ENCODE measurements at regions not wholly inside any gene's neighbourhood (a gene's known extent, or its start where the extent isn't known, plus 50 kb on each side); places are given as distances from the start of the nearest gene placed in this dataset.

- TF ChIP-seq, protein P1, sequence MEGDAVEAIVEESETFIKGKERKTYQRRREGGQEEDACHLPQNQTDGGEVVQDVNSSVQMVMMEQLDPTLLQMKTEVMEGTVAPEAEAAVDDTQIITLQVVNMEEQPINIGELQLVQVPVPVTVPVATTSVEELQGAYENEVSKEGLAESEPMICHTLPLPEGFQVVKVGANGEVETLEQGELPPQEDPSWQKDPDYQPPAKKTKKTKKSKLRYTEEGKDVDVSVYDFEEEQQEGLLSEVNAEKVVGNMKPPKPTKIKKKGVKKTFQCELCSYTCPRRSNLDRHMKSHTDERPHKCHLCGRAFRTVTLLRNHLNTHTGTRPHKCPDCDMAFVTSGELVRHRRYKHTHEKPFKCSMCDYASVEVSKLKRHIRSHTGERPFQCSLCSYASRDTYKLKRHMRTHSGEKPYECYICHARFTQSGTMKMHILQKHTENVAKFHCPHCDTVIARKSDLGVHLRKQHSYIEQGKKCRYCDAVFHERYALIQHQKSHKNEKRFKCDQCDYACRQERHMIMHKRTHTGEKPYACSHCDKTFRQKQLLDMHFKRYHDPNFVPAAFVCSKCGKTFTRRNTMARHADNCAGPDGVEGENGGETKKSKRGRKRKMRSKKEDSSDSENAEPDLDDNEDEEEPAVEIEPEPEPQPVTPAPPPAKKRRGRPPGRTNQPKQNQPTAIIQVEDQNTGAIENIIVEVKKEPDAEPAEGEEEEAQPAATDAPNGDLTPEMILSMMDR (IDR thresholded peaks at IDR 0.05; ENCODE audit: extremely low read depth, insufficient read depth, missing control alignments), result no peak
- DNase-seq (ENCODE audit: low spot score), result no peak
- in situ Hi-C loops (cut with MboI; ENCODE audit: low pct_unique_long_range_greater_than_20kb, low sequenced_read_pairs, unreplicated experiment), result no loop called here
Observed at GRCh38 chr2:207284556-207285472, 119.1 kb upstream of the KLF7 start.

DNA sequence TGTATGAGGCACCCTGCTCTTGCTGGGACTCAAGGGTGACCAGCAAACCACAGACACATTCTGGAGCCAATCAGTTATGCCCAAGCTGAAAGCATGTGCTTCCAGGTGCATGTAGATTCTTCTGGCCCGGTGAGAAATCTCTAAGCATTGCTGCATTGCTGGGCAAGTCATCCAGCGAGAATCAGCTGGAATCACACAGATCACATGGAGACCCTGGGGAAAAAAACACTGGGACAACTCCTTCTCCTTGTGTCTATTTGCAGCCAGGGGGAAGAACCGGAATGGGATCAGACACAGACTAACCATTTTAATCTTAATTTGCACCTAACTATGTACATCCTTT, 119.7 kb upstream of the KLF7 start:
- TF ChIP-seq, protein P1 (IDR thresholded peaks at IDR 0.05; ENCODE audit: extremely low read depth, insufficient read depth, missing control alignments), result no peak
- in situ Hi-C loops (cut with MboI; ENCODE audit: low pct_unique_long_range_greater_than_20kb, low sequenced_read_pairs, unreplicated experiment), result no loop called here
- DNase-seq (ENCODE audit: low spot score), result no peak

DNA sequence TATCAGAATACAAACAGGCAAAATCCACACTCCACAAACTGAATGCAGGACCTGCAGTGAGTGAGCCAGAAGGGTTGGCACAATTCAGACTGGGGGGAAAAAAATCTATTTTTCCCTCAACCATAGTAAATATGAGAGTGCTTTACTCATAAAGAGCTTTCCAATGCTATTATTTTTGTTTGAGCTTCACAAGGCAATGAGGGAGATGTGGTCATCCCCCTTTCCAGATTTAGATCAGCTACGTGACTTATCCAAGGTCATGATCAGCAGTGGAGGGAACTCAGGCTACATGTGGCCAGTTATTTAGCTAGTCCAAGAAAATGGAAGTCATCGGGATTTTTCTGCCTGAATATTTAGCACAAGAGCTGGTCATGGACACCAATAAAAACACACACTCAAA, 120.4 kb upstream of the KLF7 start:
- in situ Hi-C loops (cut with MboI; ENCODE audit: low pct_unique_long_range_greater_than_20kb, low sequenced_read_pairs, unreplicated experiment), result no loop called here
- TF ChIP-seq, protein P1 (IDR thresholded peaks at IDR 0.05; ENCODE audit: extremely low read depth, insufficient read depth, missing control alignments), result no peak
- DNase-seq (ENCODE audit: low spot score), result no peak

DNA sequence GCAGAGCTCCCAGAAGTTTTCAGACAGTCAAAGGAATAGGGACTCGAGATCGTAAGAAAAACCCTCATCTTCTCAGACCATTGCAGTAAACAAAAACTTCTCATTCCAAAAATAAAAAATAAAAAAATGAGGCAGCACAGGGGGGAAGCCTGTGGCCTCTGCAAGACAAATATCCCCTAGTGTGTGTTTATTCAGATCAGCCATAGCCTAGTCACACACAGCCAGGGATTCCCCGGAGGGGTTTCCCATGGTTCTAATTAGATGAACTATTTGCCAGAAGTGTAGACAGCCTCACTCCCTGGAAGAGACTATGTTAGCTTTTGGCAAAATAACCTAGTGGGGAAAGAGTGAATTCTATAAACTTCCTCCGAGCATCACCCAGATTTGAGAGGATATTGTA, 122.9 kb upstream of the KLF7 start:
- TF ChIP-seq, protein P1 (IDR thresholded peaks at IDR 0.05; ENCODE audit: extremely low read depth, insufficient read depth, missing control alignments), result no peak
- in situ Hi-C loops (cut with MboI; ENCODE audit: low pct_unique_long_range_greater_than_20kb, low sequenced_read_pairs, unreplicated experiment), result no loop called here
- DNase-seq (ENCODE audit: low spot score), result no peak

- TF ChIP-seq, protein P1 (IDR thresholded peaks at IDR 0.05; ENCODE audit: extremely low read depth, insufficient read depth, missing control alignments), result no peak
- in situ Hi-C loops (cut with MboI; ENCODE audit: low pct_unique_long_range_greater_than_20kb, low sequenced_read_pairs, unreplicated experiment), result no loop called here
- no peak for DNase-seq (ENCODE audit: low spot score)
Observed at GRCh38 chr2:207289295-207290018, 123.7 kb upstream of the KLF7 start.

DNA sequence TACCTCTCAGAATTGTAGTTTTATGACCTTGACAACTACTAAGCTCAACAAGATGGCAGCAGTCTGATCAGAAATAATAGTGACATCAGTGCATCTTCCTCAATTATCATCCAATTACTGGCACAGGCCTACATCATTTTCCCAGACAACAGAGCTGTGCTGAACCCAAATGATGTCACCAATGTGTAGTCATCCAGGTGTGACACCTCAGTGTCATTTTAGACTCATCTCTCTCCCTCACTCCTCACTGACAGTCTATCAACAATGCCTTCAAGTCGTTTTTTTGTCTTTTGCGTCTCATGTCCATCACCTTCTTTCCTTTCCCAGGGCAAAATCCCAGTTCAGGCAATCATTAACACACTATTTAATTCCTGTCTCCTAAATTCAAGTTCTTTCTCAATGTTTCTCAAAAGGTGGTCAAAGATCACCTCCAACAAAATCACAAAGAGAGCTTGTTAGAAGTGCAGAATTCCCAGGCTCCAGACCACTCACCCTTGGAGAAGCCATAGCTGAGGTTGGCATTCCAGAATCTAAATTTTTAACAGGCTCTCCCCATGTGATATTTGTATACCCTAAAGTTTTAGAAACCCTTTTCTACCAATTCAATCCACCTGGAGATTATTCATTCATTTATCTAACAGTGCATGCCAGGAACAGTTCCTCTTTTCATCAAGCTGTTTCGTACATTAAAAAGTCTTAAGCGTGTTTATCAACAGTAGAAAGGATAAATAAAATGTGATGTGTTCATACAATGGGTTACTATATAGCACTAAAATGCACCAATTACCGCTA, 125.3 kb upstream of the KLF7 start:
- TF ChIP-seq, protein P1 (IDR thresholded peaks at IDR 0.05; ENCODE audit: extremely low read depth, insufficient read depth, missing control alignments), result no peak
- DNase-seq (ENCODE audit: low spot score), result no peak
- in situ Hi-C loops (cut with MboI; ENCODE audit: low pct_unique_long_range_greater_than_20kb, low sequenced_read_pairs, unreplicated experiment), result no loop called here
